Stimulated activated CD4-positive, alpha-beta T cell treated with anti-CD3 and anti-CD28 coated beads, Interleukin-4, amount 100 ng/mL, for 4 hours (primary cell): ENCODE measurements at regions not wholly inside any gene's neighbourhood (a gene's known extent, or its start where the extent isn't known, plus 50 kb on each side); places are given as distances from the start of the nearest gene placed in this dataset.

Experiments
- DNase-seq, 2 experiments: peaks; one replicate each; pipeline ENCODE4 v3.0.0-alpha.2; 2020

- no peak for DNase-seq
Measured at GRCh38 chr15:25051399-25052154, 96.8 kb downstream of the SNRPN start.

DNA sequence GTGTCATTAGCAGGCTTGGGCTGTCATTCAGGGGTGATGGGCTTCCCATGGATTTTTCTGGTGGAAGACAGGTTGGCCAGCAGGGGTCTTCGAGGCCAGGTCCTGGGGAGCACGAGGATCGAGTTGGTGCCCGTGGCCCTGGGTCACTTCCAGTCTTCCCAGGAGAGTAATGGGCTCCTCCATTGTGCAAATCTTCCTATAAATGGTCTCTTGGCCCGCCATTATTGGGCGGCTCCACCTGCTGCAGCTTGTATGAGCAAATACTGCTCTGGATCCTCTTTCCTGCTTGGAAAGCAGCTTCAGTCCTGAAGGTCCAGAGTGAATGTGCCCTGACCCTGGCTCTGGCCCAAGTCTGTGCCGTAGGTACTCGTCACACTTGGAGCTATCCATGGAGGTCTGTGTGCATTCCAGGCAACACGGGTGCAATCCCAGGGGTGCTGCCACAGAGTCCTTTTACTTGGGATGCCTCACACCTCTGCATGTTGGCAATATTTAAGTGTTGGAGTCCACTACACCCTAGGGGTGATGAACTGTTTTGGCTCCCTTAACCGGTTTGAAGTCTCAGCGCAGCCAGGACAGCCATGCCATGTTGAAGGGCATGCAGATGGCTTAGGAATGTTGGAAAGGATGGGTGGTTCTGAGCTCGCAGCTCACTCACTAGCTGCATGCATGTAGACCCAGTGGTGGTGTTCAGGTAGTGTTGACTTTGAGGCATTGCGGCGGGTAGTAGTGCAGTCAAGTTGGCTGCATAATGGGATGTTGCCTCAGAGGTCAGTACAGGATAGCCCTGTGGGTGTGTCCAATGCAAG, 97.6 kb downstream of the SNRPN start:
- no peak for DNase-seq

DNA sequence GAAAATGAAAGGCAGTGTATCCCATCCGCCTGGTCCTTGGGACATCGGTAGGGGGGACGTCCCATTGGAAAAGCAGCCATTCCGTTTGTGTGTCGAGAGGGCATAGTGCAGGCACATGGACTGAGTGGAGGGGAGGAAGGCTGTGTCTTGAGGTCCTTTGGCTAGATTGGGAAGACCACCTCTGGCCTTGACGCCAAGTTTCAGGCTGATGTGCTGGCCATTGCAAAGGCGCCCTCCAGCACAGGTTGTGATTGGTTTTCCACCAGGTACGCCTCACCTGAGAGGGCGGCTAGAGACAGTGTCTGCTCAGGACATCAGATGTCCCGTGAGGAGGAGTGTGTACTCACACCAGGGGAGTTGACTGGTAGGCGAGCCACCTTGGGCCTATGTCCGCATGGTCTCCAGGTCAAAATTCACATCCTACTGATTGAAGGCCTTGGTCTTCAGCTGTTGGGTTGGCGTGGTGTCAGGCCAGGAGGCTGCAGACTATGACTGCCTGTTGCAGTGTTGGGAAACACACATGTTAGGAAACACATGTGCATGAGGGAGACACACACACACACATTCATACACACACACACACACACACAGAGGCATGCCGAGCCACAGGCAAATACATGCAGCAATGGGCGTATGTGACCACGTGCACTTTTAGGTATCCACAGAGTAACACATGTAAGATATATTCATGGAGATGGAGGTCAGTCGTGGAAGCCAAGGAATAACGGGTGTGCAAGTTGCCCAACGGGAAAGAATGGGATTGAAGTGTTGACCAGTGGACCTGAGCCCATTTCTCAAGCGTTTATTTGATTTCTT, 98.4 kb downstream of the SNRPN start:
- no peak for DNase-seq

DNA sequence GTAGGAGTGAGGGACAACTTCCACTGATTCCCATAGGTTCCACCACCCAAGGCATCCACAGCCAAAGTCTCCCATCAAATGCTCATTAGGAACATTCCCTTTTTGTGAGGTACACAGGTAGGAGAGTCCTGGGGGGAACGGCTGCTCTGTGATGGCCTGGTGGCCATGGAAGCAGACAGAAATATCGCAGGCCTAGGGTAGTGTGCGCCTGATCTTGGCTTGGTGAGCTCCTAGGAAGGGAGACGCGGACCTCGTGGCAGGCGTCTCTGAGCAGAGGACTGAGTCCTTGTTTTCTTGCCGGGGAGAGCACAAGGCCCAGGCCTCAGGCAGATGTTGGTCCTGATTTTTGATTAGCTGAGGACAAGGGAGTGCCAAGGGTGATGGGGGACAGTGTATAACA, 99.5 kb downstream of the SNRPN start:
- no peak for DNase-seq

DNA sequence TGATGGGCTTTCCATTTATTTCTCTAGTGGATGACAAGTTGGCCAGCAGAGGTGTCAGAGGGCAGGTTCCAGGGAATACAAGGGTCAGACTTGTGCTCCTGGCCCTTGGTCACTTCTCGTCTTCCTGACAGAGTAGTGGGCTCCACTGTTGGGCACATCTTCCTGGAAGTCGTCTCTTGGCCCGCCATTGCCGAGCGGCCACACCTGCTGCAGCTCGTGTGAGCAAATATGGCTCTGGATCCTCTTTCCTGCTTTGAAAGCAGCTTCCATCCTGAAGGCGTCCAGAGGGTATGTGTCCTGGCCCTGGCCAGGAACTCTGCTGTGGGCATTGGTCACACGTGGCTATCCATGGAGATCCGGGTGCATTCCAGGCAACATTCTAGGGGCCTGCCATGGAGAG, 100.2 kb downstream of the SNRPN start:
- DNase-seq: no peak

DNA sequence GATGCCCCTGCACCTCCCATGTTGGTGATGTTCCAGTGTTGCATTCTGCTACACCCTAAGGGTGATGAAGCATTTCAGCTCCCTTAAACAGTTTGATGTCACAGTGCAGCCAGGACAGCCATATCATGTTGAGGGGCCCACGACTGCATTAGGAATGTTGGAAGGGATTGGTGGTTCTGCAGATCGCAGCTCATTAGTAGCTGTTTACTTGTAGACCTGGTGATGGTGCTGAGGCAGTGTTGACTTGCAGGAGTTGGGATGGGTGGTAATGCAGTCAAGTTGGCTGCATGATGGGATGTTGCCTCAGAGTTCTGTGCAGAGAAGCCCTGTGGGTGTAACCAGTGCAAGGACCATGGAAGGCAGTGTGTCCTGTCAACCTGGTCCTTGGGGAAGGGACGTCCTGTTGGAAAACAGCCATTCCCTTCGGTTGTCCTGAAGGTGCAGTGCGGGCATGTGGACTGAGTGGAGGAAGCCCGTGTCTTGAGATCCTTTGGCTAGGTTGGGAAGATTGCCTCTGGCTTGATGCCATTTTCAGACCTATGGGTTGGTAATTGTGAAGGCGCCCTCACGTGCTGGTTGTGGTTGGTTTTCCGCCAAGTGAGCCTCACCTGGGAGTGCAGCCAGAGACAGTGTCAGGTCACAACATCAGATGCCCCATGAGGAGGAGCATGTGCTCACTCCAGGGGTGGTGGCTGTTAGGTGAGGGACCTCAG, 100.7 kb downstream of the SNRPN start:
- DNase-seq: no peak

DNA sequence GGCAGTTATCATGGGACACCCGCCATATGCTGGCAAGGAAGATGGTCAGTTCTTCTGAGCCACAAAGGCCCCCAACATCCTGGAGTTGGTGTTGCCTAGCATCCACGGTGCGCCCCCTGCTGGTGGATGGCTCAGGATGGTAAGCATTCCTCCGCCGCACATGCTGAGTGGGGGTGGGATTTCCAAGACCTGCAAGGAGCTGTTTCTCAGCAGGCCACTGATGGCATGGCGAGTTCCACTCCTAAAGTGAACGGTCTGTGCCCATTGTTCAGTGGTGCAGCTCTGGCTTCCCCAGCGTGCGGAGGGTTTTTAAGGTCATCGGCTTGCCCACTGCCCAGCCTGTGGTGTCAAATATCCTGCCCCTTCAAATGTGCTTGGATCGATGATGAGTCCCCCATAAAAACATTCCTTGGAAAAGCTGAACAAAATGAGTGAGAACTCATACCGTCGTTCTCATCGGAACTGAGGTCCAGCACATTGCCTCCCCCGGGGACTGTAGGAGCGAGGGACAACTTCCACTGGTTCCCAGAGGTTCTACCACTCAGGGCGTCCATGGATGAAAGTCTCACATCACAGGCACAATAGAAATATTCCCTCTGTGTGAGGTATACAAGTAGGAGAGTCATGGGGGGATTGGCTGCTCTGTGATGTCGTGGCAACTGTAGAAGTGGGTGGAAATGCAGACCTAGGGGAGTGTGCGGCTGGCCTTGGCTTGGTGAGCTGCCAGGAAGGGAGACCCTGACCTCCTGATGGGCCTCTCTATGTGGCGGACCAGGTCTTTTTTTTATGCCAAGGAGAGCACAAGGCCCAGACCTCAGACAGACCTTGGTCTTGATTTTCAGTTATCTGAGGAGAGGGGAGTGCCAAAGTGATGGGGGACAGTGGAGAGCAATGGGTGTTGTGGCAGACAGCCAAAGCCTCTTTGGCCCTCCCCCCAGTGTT, 102.0 kb downstream of the SNRPN start:
- no peak for DNase-seq

- DNase-seq: no peak
Measured at GRCh38 chr15:25057574-25057973, 102.8 kb downstream of the SNRPN start.

- no peak for DNase-seq
Measured at GRCh38 chr15:25058080-25058785, 103.4 kb downstream of the SNRPN start.

GRCh38 chr15:25059698-25060471, 105.1 kb downstream of the SNRPN start:
- DNase-seq: no peak

- no peak for DNase-seq
Measured at GRCh38 chr15:25060472-25060803, 105.7 kb downstream of the SNRPN start.

DNA sequence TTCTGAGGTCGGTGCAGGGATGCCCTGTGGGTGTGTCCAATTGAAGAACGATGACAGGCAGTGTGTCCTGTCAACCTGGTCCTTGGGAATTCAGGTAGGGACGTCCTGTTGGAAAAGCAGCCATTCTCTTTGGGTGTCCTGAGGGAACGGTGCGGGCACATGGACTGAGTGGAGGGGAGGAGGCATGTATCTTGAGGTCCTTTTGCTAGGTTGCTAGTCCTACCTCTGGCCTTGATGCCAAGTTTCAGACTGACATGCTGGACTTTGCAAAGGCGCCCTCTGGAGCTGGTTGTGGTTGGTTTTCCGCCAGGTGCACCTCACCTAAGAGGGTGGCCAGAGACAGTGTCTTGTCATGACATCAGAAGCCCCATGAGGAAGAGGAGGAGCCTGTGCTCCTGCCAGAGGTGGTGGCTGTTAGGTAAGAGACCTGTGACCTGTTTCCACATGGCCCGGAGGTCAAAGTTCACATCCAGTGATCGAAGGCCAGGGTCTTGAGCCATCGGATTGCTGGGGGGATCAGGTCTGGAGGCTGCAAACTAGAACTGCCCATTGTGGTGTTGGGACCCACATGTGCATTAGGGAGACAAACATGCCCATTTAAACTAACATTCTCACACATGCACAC, 106.3 kb downstream of the SNRPN start:
- no peak for DNase-seq

- no peak for DNase-seq
Measured at GRCh38 chr15:25061808-25062550, 107.2 kb downstream of the SNRPN start.

- no peak for DNase-seq
Measured at GRCh38 chr15:25062551-25063430, 108.0 kb downstream of the SNRPN start.

- no peak for DNase-seq
Measured at GRCh38 chr15:25065286-25065685, 110.5 kb downstream of the SNRPN start.

DNA sequence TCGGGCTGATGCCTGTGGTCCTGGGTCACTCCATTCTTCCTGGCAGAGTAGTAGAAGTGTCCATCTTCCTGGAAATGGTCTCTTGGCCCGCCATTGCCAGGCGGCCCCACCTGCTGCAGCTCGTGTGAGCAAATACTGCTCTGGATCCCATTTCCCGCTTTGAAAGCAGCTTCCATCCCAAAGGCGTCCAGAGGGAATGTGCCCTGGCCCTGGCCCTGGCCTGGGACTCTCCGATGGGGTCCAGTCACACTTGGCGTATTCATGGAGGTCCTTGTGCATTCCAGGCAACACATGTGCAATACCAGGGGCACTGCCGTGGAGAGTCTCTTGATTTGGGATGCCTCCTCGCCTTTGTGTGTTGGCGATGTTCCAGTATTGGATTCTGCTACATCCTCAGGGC, 111.1 kb downstream of the SNRPN start:
- no peak for DNase-seq

DNA sequence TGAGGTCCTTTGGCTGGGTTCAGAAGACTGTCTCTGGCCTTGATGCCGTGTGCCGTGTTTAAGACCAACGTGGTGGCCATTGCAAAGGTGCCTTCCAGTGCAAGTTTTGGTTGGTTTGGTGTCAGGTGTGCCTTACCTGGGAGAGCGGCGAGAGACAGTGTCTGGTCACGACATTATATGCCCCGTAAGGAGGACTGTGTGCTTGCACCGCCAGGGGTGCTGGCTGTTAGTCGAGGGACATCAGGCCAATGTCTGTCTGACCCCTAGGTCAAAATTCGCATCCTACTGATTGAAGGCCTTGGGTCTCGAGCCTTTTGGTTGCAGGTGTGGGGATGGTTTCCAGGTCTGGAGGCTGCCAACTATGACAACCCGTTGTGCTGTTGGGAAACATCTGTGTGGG, 111.9 kb downstream of the SNRPN start:
- no peak for DNase-seq

DNA sequence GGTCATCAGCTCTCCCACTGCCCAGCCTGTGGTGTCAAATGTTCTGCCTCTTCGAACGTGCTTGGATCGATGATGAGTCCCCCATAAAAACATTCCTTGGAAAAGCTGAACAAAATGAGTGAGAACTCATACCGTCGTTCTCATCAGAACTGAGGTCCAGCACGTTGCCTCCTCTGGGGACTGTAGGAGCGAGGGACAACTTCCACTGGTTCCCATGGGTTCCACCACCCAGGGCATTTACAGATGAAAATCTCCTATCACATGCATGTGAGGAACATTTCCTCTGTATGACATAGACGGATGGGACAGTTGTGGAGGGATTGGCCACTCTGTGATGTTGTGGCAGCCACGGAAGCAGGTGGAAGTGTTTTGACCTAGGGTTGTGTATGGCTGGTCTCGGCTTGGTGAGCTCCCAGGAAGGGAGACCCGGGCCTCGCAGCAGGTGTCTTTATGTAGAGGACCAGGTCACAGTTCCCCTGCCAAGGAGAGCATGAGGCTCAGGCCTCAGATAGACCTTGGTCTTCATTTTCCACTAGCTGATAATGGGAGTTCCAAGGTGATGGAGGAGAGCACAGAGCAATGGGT, 113.0 kb downstream of the SNRPN start:
- no peak for DNase-seq
